HEK293 (cell line): ENCODE measurements at regions not wholly inside any gene's neighbourhood (a gene's known extent, or its start where the extent isn't known, plus 50 kb on each side); places are given as distances from the start of the nearest gene placed in this dataset.

Experiments
- ATF2 ChIP-seq: fragments of 450-650 bp; formaldehyde crosslinking; IDR thresholded peaks from 2 replicates; pipeline ENCODE4 v1.5.1; 2016; ENCODE audit warnings: missing biosample characterization, missing genetic modification characterization, low read depth
- CTCF ChIP-seq: fragments of 450-650 bp; formaldehyde crosslinking; IDR thresholded peaks from 2 replicates; pipeline ENCODE4 v1.5.1; 2016; ENCODE audit warnings: missing biosample characterization, missing genetic modification characterization
- ELK4 ChIP-seq: IDR thresholded peaks from 2 replicates; pipeline ENCODE4 v1.6.1; 2011; ENCODE audit warnings: mild to moderate bottlenecking, low read depth, low read length, borderline replicate concordance
- ZEB2 ChIP-seq: fragments of 450-650 bp; formaldehyde crosslinking; IDR thresholded peaks from 2 replicates; pipeline ENCODE4 v1.5.1; 2016; ENCODE audit warnings: missing biosample characterization, missing genetic modification characterization
- ZFP3 ChIP-seq: fragments of 450-650 bp; formaldehyde crosslinking; IDR thresholded peaks from 2 replicates; pipeline ENCODE4 v1.5.1; 2016; ENCODE audit warnings: low read depth, missing biosample characterization, missing genetic modification characterization
- ZFP37 ChIP-seq: fragments of 450-650 bp; formaldehyde crosslinking; IDR thresholded peaks from 2 replicates; pipeline ENCODE4 v1.5.1; 2016; ENCODE audit warnings: missing biosample characterization, missing genetic modification characterization
- ZNF146 ChIP-seq: fragments of 450-650 bp; formaldehyde crosslinking; IDR thresholded peaks from 2 replicates; pipeline ENCODE4 v1.5.1; 2016; ENCODE audit warnings: missing biosample characterization, missing genetic modification characterization
- ZNF19 ChIP-seq: fragments of 450-650 bp; formaldehyde crosslinking; IDR thresholded peaks from 2 replicates; pipeline ENCODE4; 2016; ENCODE audit warnings: missing biosample characterization, missing genetic modification characterization, low read depth
- ZNF239 ChIP-seq: fragments of 450-650 bp; formaldehyde crosslinking; IDR thresholded peaks from 2 replicates; pipeline ENCODE4 v1.5.1; 2016; ENCODE audit warnings: missing biosample characterization, missing genetic modification characterization
- ZNF274 ChIP-seq, 2 experiments: fragments of 200-500 bp in 1 of 2; fragments of 450-650 bp in 1 of 2; sonication (Bioruptor generic) in 1 of 2; formaldehyde crosslinking in 1 of 2; IDR thresholded peaks; 2 replicates each; pipeline versions ENCODE4 v1.5.1 to v1.6.1; 2014 to 2016; ENCODE audit warnings: borderline replicate concordance in 1 of 2, inconsistent platforms in 1 of 2, low read length in 1 of 2, missing biosample characterization in 1 of 2, missing genetic modification characterization in 1 of 2
- ZNF404 ChIP-seq: fragments of 450-650 bp; formaldehyde crosslinking; IDR thresholded peaks from 2 replicates; pipeline ENCODE4 v1.5.1; 2017; ENCODE audit warnings: missing biosample characterization, missing genetic modification characterization
- ZNF423 ChIP-seq: fragments of 450-650 bp; formaldehyde crosslinking; IDR thresholded peaks from 2 replicates; pipeline ENCODE4 v1.5.1; 2016; ENCODE audit warnings: missing biosample characterization, missing genetic modification characterization
- ZSCAN23 ChIP-seq: fragments of 450-650 bp; formaldehyde crosslinking; IDR thresholded peaks from 2 replicates; pipeline ENCODE4 v1.5.1; 2016; ENCODE audit warnings: missing biosample characterization, missing genetic modification characterization
- ZSCAN5A ChIP-seq: fragments of 450-650 bp; formaldehyde crosslinking; IDR thresholded peaks from 2 replicates; pipeline ENCODE4 v1.5.1; 2016; ENCODE audit warnings: missing biosample characterization, missing genetic modification characterization

GRCh38 chr22:27107386-27107785, 450.0 kb downstream of the MIAT start:
- TF ChIP-seq CTCF (tag by site-specific recombination) (no peak), ATF2 (tag by site-specific recombination) (no peak), ZSCAN23 (tag by site-specific recombination) (no peak), ZNF146 (tag by site-specific recombination) (no peak), ZNF404 (tag by site-specific recombination) (no peak), ZNF19 (tag by site-specific recombination) (no peak), ZEB2 (no peak), ZFP3 (tag by site-specific recombination) (no peak), ZNF274 (IDR thresholded peaks at IDR 0.05; ENCODE audit: low read length) (no peak), ZNF274 (tag by site-specific recombination; IDR thresholded peaks at IDR 0.05; ENCODE audit: borderline replicate concordance) (no peak; the same call in 1 of the 2 replicates), ZNF239 (tag by site-specific recombination) (no peak), ZFP37 (tag by site-specific recombination) (no peak), ZNF423 (tag by site-specific recombination) (no peak), ZSCAN5A (tag by site-specific recombination) (no peak), ELK4 (no peak)
